Mucosa of descending colon (tissue), 3 donors: ENCODE measurements at regions not wholly inside any gene's neighbourhood (a gene's known extent, or its start where the extent isn't known, plus 50 kb on each side); places are given as distances from the start of the nearest gene placed in this dataset.

Experiments
- ATAC-seq: fragments of 200-7000 bp; cut with Tn5 transposase; one replicate; pipeline ENCODE4 v1.9.1; 2020; ENCODE audit warnings: mild to moderate bottlenecking, moderate library complexity
- DNase-seq, 3 donors: peaks; one replicate each; pipeline ENCODE4 v3.0.0-alpha.2; 2020
- H3K36me3 ChIP-seq: fragments of 200-600 bp; one replicate; pipeline ENCODE4 v1.8.0; 2021; ENCODE audit warnings: low read depth, mild to moderate bottlenecking
- H3K4me1 ChIP-seq: fragments of 200-600 bp; one replicate; pipeline ENCODE4 v1.8.0; 2021; ENCODE audit warnings: low read depth, mild to moderate bottlenecking
- H3K4me3 ChIP-seq: fragments of 200-600 bp; one replicate; pipeline ENCODE4 v1.8.0; 2021; ENCODE audit warnings: mild to moderate bottlenecking
- H3K9me3 ChIP-seq: fragments of 200-600 bp; one replicate; pipeline ENCODE4 v1.8.0; 2021; ENCODE audit warnings: mild to moderate bottlenecking
- CTCF ChIP-seq: fragments of 200-600 bp; IDR thresholded peaks from one replicate; pipeline ENCODE4 v1.8.0; 2022; ENCODE audit warnings: antibody characterized with exemption, mild to moderate bottlenecking
- intact Hi-C, 2 donors: fragments of 100-400 bp; cut with DNase I in 1 of 2; cut with micrococcal nuclease in 1 of 2; formaldehyde crosslinking; loops; one replicate each; pipeline versions ENCODE4 v1.11.0 to v1.11.1; 2022; cut with DNase I, micrococcal nuclease
- donor health status: DM: no; HTN: no; CAD: no; lungs with moderate emphysema.
- donor health status: DM: no; HTN: no; CAD: no.
- donor health status: DM: no; HTN: yes; CAD: no.

GRCh38 chr10:7077880-7078279 is 333.0 kb downstream of the SFMBT2 start:
- no peak for TF ChIP-seq CTCF
- no peak for DNase-seq
- Histone ChIP-seq H3K9me3 (no peaks in the 10 kb centered on the region), H3K36me3 (no peaks in the 10 kb centered on the region), H3K4me1 (no peaks in the 10 kb centered on the region), H3K4me3 (no peak overlapping the region)
- intact Hi-C loops = no loop called here
- ATAC-seq = no peak

GRCh38 chr10:7075851-7076250 is 335.0 kb downstream of the SFMBT2 start:
- ATAC-seq (no peak), DNase-seq (no peak)
- no peaks in the 10 kb centered on the region for H3K4me1 ChIP-seq
- intact Hi-C loops = no loop called here
- no peaks in the 10 kb centered on the region for H3K9me3 ChIP-seq
- no peaks in the 10 kb centered on the region for H3K36me3 ChIP-seq
- no peak overlapping the region for H3K4me3 ChIP-seq
- TF ChIP-seq CTCF = no peak

DNA sequence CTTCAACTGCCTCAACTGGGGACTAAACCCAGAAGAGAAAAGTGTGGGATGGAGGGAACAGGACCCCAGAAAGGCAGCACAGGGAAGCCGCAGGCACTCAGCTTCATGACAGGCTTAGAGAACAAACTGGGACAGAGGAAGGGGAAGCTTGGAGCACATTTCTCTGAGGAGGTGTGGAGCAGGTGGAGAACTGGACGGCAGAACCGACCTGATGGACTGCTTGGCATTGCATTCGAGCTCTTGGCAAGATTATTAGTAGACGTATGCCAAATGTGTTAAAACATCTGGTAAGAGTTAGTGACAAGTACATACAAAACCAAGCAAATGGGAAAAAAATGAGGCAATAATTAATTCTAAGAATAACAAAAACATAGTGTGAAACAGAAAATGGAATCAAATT is 335.7 kb downstream of the SFMBT2 start:
- Histone ChIP-seq H3K4me3 (no peak overlapping the region), H3K36me3 (no peaks in the 10 kb centered on the region), H3K4me1 (no peaks in the 10 kb centered on the region), H3K9me3 (no peaks in the 10 kb centered on the region)
- no peak for ATAC-seq
- no peak for DNase-seq
- no peak for TF ChIP-seq CTCF
- intact Hi-C loops = no loop called here

DNA sequence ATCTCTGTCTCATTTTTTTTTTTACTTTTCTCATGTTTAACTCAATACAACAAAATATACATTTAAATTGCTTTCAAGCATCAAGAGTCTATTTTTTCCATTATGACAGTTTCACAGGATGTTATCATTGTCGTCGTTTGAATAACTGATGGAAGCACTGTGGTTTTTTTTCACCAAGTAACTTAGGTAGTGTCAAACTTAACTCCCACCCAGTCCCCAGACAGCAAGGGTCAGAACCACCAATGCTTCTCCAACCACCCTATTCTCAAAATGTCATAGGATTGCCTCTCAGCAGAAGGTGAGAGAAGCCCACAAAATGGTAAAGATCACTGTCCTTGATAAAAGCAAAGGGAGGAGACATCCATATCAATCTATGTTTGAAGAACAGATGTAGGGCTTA is 339.4 kb downstream of the SFMBT2 start:
- no peak for TF ChIP-seq CTCF
- Histone ChIP-seq H3K9me3 (no peaks in the 10 kb centered on the region), H3K4me3 (no peak overlapping the region), H3K4me1 (no peaks in the 10 kb centered on the region), H3K36me3 (no peaks in the 10 kb centered on the region)
- DNase-seq (no peak), ATAC-seq (no peak)
- intact Hi-C loops = no loop called here

DNA sequence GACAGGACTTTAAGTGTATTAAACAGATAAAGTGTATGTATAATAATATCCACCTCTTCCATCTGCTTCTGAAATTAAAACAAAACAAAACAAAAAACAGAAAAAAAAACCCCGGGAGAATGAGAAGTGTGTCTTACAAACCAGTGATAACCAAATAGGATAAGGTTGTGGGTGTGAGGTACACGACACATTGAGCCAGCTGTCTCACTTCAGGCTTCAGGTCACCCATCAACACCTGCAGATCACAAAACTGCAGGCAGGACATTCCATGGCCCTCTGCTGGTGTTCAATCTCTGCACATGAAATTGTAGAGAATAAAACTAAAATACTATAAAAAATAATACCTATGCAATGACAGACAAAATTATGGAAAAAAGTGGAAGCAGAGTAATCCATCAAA is 339.9 kb downstream of the SFMBT2 start:
- H3K4me1 ChIP-seq = no peaks in the 10 kb centered on the region
- DNase-seq (no peak), ATAC-seq (no peak)
- no peaks in the 10 kb centered on the region for H3K36me3 ChIP-seq
- no peak overlapping the region for H3K4me3 ChIP-seq
- intact Hi-C loops = no loop called here
- TF ChIP-seq CTCF = no peak
- H3K9me3 ChIP-seq = no peaks in the 10 kb centered on the region

DNA sequence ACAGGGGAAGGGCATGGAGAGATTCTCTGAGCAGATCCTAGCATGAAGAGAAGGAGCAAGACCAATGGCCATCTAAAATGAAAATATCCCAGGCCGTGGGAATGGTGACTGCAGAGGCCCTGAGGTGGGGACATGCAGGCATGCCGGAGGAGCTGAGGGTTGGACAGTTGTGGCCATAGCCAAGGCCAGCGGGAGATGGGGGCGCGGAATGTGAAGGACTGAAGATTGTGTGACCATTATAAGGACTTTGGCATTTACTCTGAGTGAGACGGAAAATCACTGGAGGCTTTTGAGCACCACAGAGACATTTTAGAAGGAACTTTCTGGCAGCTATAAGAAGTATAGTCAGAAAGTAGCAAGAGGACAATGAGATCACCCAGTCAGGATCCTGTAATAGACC is 341.1 kb downstream of the SFMBT2 start:
- H3K4me3 ChIP-seq = no peak overlapping the region
- intact Hi-C loops = no loop called here
- no peaks in the 10 kb centered on the region for H3K9me3 ChIP-seq
- no peak for TF ChIP-seq CTCF
- H3K36me3 ChIP-seq = no peaks in the 10 kb centered on the region
- DNase-seq (no peak), ATAC-seq (no peak)
- H3K4me1 ChIP-seq = no peaks in the 10 kb centered on the region
